ENCODE measurements at regions not wholly inside any gene's neighbourhood (a gene's known extent, or its start where the extent isn't known, plus 50 kb on each side); places are given as distances from the start of the nearest gene placed in this dataset.
"Not testable (repeated sequence)": the region's sequence is repeated elsewhere in the genome, so short reads cannot be mapped to it uniquely, and the experiment has no call there.

- TF ChIP-seq CTCF (conservative IDR thresholded peaks at IDR 0.05; ENCODE audit: low read depth, low read length) = no peak
- H3K4me3 ChIP-seq (ENCODE audit: low read length) = no peak overlapping the region
- no peak for DNase-seq (ENCODE audit: low read depth)
These were observed 146.5 kb downstream of the SPATA31D1 start for GRCh38 chr9:82135106-82135505.

GRCh38 chr9:82138081-82138480 lies 149.5 kb downstream of the SPATA31D1 start:
- DNase-seq (ENCODE audit: low read depth); H3K4me3 ChIP-seq (ENCODE audit: low read length): not testable (repeated sequence)

GRCh38 chr9:82140471-82140870 lies 151.9 kb downstream of the SPATA31D1 start:
- TF ChIP-seq CTCF (conservative IDR thresholded peaks at IDR 0.05; ENCODE audit: low read depth, low read length) = no peak
- DNase-seq (ENCODE audit: low read depth) = no peak
- H3K4me3 ChIP-seq (ENCODE audit: low read length) = no peak overlapping the region

GRCh38 chr9:82144803-82145202 lies 156.2 kb downstream of the SPATA31D1 start:
- TF ChIP-seq CTCF (conservative IDR thresholded peaks at IDR 0.05; ENCODE audit: low read depth, low read length) = no peak
- DNase-seq (ENCODE audit: low read depth) = no peak

GRCh38 chr9:82146677-82147076 lies 158.1 kb downstream of the SPATA31D1 start:
- no peak for TF ChIP-seq CTCF (conservative IDR thresholded peaks at IDR 0.05; ENCODE audit: low read depth, low read length)
- DNase-seq (ENCODE audit: low read depth) = no peak

More at GRCh38 chr9:82144803-82145202, 156.2 kb downstream of the SPATA31D1 start:
- no peak overlapping the region for H3K4me3 ChIP-seq (ENCODE audit: low read length)

GRCh38 chr9:82147798-82148425 lies 159.3 kb downstream of the SPATA31D1 start:
- no peak for TF ChIP-seq CTCF (conservative IDR thresholded peaks at IDR 0.05; ENCODE audit: low read depth, low read length)
- no peak for DNase-seq (ENCODE audit: low read depth)

More at GRCh38 chr9:82146677-82147076, 158.1 kb downstream of the SPATA31D1 start:
- no peak overlapping the region for H3K4me3 ChIP-seq (ENCODE audit: low read length)

GRCh38 chr9:82148426-82148810 lies 159.8 kb downstream of the SPATA31D1 start:
- no peak for TF ChIP-seq CTCF (conservative IDR thresholded peaks at IDR 0.05; ENCODE audit: low read depth, low read length)
- no peak overlapping the region for H3K4me3 ChIP-seq (ENCODE audit: low read length)
- no peak for DNase-seq (ENCODE audit: low read depth)

More at GRCh38 chr9:82147798-82148425, 159.3 kb downstream of the SPATA31D1 start:
- no peak overlapping the region for H3K4me3 ChIP-seq (ENCODE audit: low read length)
